Middle frontal gyrus (tissue), 1 donor: ENCODE measurements at regions not wholly inside any gene's neighbourhood (a gene's known extent, or its start where the extent isn't known, plus 50 kb on each side); places are given as distances from the start of the nearest gene placed in this dataset.

Source experiments
- DNase-seq: peaks from one replicate; pipeline ENCODE4 v3.0.0-alpha.2; 2015; ENCODE audit warnings: low spot score; ENCODE audit errors: extremely low spot score

GRCh38 chr10:9670911-9671310, 1346.8 kb upstream of the CELF2 start:
- DNase-seq: no peak

- DNase-seq: no peak
Observed at GRCh38 chr10:9681655-9682054, 1336.0 kb upstream of the CELF2 start.

- DNase-seq: no peak
Observed at GRCh38 chr10:9682802-9683201, 1334.9 kb upstream of the CELF2 start.

GRCh38 chr10:9684186-9684585, 1333.5 kb upstream of the CELF2 start:
- no peak for DNase-seq

DNA sequence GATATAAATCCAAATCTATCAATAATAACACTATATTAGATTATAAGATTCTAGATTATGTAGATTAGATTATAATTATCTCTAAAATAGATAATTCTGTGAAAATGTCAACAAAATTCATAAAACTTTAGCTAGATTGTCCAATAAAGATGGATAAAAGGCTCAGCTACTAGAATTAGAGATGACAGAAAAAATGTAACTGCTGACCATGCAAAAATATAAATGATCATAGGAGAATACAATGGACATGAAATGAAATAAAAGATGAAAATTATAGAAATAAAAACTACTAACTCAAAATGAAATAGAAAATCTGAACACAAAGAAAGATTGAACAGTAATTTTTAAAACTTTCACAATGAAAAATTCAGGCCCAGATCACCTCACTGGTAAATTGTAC, 1332.1 kb upstream of the CELF2 start:
- DNase-seq: no peak

DNA sequence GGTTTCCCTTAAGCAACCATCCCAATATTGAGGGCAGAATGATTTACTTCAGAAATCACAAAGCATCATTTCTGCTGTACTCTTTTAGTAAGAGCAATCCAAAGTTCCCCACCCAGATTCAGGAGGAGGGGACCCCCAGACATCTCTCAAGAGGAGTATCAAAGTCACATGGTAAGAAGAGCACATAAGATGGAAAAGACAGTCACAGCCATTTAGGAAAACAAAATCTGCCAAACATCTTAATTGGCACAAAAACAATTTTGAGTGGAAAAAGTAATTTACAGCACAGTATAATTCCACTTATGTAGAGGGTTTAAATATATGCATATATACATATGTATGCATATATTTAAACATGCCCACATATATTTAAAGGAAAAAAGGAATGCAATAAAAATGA, 1329.0 kb upstream of the CELF2 start:
- no peak for DNase-seq

DNA sequence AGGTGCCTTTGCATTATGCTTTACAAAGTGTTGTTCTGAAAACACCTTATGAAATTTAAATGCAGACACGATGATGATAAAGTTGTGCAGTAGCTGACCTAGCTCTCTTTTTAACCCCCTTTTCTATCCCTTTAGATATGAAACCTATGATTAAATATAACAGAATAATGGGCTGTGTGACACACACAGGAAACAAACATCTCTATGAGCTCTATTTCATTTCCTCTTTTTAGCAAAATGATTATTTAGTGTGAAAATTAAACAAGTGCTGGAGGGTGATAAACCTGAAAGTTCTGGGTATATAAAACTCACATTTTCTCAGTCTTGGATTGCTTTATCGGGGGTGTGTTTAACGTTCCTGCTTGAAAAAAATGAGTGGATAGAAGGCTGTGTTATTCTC, 1310.5 kb upstream of the CELF2 start:
- DNase-seq: no peak

- no peak for DNase-seq
Observed at GRCh38 chr10:9709849-9710248, 1307.8 kb upstream of the CELF2 start.

- no peak for DNase-seq
Observed at GRCh38 chr10:9712393-9712792, 1305.3 kb upstream of the CELF2 start.

DNA sequence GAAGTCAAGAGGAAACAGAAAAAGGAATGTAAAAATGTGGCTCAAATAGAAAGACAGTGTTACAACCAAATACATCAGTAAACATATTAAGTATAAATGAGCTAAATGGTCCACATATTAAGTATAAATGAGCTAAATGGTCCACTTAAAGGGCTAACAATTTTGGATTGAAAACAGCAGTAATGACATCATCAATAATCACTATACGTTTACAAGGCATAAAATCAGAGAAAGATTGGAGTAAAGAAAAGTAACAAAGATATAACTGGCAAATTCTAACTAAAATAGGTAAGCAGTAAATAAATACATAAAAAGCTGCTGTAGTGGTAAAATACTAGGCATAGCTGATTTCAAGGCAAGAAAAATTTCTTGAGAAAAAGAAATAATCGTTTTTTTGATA, 1298.4 kb upstream of the CELF2 start:
- no peak for DNase-seq

DNA sequence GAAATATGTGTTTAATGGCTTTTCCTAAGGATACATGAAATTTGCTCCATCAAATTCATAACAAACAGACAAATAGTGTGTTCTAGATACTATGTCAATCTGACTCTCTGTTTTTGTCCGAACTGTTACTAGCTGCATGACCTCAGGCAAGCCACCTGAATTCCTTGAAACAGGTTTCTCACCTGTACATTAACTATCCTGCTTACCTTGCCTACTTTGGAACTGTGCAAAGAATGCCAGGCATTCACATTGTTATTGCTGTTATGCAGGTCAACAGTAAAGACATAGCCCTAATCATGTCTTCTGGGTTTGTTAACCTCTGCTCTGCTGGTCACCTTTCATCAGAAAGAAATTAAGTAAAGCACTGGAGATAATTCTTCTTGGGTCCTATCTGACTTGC, 1283.9 kb upstream of the CELF2 start:
- DNase-seq: no peak

DNA sequence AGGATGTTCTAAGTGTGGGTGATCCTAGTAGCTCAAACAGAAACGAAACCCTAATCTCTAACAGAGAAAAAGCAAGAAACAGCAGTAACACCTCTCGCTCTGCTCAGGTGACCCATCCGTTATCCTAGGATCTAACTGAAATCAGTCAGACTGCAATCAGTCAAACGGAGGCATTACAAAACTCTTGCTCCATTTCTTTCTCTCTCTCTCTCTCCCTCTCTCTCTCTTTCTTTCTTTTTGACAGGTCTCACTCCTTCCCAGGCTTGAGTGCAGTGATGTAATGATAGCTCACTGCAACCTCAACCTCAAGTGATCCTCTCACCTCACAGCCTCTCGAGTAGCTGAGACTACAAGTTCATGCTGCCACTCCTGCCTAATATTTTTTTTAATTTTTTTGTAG, 1283.5 kb upstream of the CELF2 start:
- DNase-seq: no peak

DNA sequence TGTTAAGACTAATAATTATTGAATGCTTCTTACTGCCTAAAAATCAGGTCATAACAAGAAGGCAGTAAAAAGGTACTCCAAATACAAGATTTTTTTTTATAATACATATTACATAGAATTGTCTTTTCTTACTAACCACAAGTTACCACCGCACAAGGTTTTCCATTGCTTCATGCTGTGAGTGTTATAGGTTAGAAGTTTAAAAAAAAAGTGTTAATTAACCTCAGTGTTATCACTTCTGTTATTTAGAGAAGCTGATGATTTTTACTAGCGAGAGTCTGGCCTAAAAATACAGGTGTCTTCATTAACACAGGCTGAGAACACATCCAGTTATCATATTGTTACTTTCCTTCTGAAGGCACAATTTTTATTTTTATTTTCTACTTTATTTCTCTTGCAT, 1281.9 kb upstream of the CELF2 start:
- DNase-seq: no peak

DNA sequence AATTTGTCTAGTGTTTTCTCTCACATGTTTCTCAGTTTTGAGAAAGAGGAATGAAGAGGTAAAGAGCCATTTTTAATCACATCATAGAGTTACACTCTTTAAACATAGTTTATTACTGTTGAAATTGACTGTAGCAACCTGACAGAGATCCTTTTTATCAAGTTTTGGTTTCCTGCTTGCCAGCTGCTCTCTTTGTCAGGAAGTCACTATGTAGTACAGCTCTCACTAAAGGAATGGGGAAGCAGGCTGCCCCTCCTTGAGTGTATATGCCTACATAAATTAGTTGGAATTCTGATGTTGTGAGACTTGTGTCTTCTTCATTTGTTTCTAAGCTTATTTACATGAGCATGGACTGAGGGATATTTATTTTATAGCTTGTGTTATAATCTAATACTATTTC, 1274.0 kb upstream of the CELF2 start:
- no peak for DNase-seq

- no peak for DNase-seq
Observed at GRCh38 chr10:9745158-9745557, 1272.5 kb upstream of the CELF2 start.

DNA sequence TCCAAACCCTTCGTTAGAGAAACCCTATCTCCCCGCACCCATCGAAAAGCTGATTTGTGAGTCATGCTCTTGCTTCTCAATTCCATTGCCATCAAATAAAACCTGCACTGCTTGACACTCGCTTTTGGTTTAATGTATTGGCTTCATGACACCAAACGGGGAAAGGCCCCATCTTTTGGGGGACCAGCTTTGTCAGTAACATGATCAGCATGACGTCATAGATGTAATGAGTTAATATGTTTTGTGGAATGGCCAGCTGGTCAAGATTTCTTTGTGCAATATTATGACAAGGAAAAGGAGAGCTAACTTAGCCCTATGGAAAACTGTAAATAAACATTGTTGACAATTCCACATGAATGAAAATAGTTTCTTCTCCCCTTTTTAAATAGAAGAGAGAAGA, 1260.5 kb upstream of the CELF2 start:
- no peak for DNase-seq

GRCh38 chr10:9759596-9759995, 1258.1 kb upstream of the CELF2 start:
- no peak for DNase-seq

- DNase-seq: no peak
Observed at GRCh38 chr10:9762966-9763656, 1254.6 kb upstream of the CELF2 start.

- no peak for DNase-seq
Observed at GRCh38 chr10:9766762-9767161, 1250.9 kb upstream of the CELF2 start.

GRCh38 chr10:9781666-9782065, 1236.0 kb upstream of the CELF2 start:
- no peak for DNase-seq

DNA sequence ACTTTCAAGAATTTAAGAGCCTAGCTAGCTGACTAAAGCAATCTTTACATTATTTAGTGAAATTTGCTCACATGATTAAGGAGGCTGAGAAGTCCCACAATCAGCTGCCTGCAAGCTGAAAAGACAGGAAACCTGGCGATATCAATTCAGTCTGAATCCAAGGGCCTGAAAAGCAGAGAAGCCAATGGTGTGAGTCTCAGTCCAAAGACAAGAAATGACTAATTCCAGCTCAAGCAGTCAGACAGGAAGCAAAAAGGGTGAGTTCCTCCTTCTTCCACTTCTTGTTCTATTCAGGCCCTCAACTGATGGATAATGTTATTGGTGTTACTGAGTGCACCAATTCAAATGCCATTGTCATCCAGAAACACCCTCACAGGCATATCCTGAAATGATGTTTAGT, 1231.6 kb upstream of the CELF2 start:
- DNase-seq: no peak

- DNase-seq: no peak
Observed at GRCh38 chr10:9786576-9786975, 1231.1 kb upstream of the CELF2 start.

GRCh38 chr10:9789996-9790395, 1227.7 kb upstream of the CELF2 start:
- DNase-seq: no peak

- no peak for DNase-seq
Observed at GRCh38 chr10:9792181-9792580, 1225.5 kb upstream of the CELF2 start.
